ENCODE measurements at regions not wholly inside any gene's neighbourhood (a gene's known extent, or its start where the extent isn't known, plus 50 kb on each side); places are given as distances from the start of the nearest gene placed in this dataset.

- TF ChIP-seq POLR2A (IDR thresholded peaks at IDR 0.05) (no peak), CTCF (IDR thresholded peaks at IDR 0.05) (no peak)
Observed at GRCh38 chr20:60691966-60692615, 560.0 kb upstream of the CDH4 start.

Data from uterus (tissue), 2 donors.